Naive thymus-derived CD8-positive, alpha-beta T cell (primary cell): ENCODE measurements at regions not wholly inside any gene's neighbourhood (a gene's known extent, or its start where the extent isn't known, plus 50 kb on each side); places are given as distances from the start of the nearest gene placed in this dataset.
A peak's percentile ranks its signal among the peaks of the same experiment; 100 is the strongest.

Source experiments
- ATAC-seq, 2 donors: fragments of 150-1000 bp; cut with Tn5 transposase in 1 of 2; sonication (Bioruptor Pico), chemical (Tn5 transposase) in 1 of 2; 1 replicate in 1 of 2; 2 replicates in 1 of 2; pipeline ENCODE4 v1.10.0; 2021; ENCODE audit warnings: mild to moderate bottlenecking in 2 of 2, moderate library complexity in 2 of 2
- POLR2A ChIA-PET: fragments of 350-600 bp; sonication (Branson Sonifier 250); formaldehyde crosslinking; loops from one replicate; lab custom pipeline; 2021; ENCODE audit warnings: antibody characterized with exemption; lab: Charles Lee
- DNase-seq, 10 donors: peaks; one replicate each; pipeline versions ENCODE4 v3.0.0 to v3.0.0-alpha.2; 2020 to 2022
- H3K27ac Mint-ChIP-seq, 10 donors: one replicate each; pipeline ENCODE4 v1.8.0; 2020 to 2022; ENCODE audit warnings: mild to moderate bottlenecking in 10 of 10, mixed read lengths in 10 of 10, moderate library complexity in 4 of 10, inconsistent platforms in 1 of 10
- H3K27me3 Mint-ChIP-seq, 5 donors: one replicate each; pipeline ENCODE4 v1.8.0; 2021 to 2022; ENCODE audit warnings: mixed read lengths in 5 of 5
- H3K36me3 Mint-ChIP-seq, 3 donors: one replicate each; pipeline ENCODE4 v1.8.0; 2020 to 2022; ENCODE audit warnings: mixed read lengths in 3 of 3, mild to moderate bottlenecking in 2 of 3, inconsistent platforms in 1 of 3
- H3K4me1 Mint-ChIP-seq, 4 donors: one replicate each; pipeline ENCODE4 v1.8.0; 2021 to 2022; ENCODE audit warnings: mixed read lengths in 4 of 4
- H3K4me3 Mint-ChIP-seq, 10 donors: one replicate each; pipeline ENCODE4 v1.8.0; 2020 to 2022; ENCODE audit warnings: mild to moderate bottlenecking in 10 of 10, mixed read lengths in 10 of 10, moderate library complexity in 6 of 10, inconsistent platforms in 1 of 10
- H3K9me3 Mint-ChIP-seq, 9 donors: one replicate each; pipeline ENCODE4 v1.8.0; 2020 to 2022; ENCODE audit warnings: mixed read lengths in 9 of 9, mild to moderate bottlenecking in 3 of 9, inconsistent platforms in 1 of 9, moderate library complexity in 1 of 9

GRCh38 chrX:146181858-146182257, 364.2 kb downstream of the SLITRK2 start:
- DNase-seq (no peak), ATAC-seq (no peak)
- H3K36me3 Mint-ChIP-seq, result no peaks in the 10 kb centered on the region
- peaks cover 0 to 10% (median 0%) of the 10 kb centered on the region in 9 donors for H3K9me3 Mint-ChIP-seq
- POLR2A ChIA-PET, result no interaction called here
- H3K4me1 Mint-ChIP-seq, result no peaks in the 10 kb centered on the region
- no peaks in the 10 kb centered on the region for H3K27me3 Mint-ChIP-seq
- no peak overlapping the region for H3K4me3 Mint-ChIP-seq
- H3K27ac Mint-ChIP-seq, result no peak overlapping the region

GRCh38 chrX:146186540-146186939, 368.9 kb downstream of the SLITRK2 start:
- Mint-ChIP-seq H3K4me3 (no peak overlapping the region), H3K36me3 (no peaks in the 10 kb centered on the region), H3K9me3 (peaks cover 0 to 10% (median 0%) of the 10 kb centered on the region in 9 donors), H3K27me3 (no peaks in the 10 kb centered on the region), H3K4me1 (no peaks in the 10 kb centered on the region), H3K27ac (no peak overlapping the region)
- no peak for DNase-seq
- POLR2A ChIA-PET, result no interaction called here
- ATAC-seq, result no peak

GRCh38 chrX:146189371-146189770, 371.7 kb downstream of the SLITRK2 start:
- H3K9me3 Mint-ChIP-seq, result peaks cover 0 to 9% (median 0%) of the 10 kb centered on the region in 9 donors
- H3K4me3 Mint-ChIP-seq, result no peak overlapping the region
- H3K36me3 Mint-ChIP-seq, result no peaks in the 10 kb centered on the region
- POLR2A ChIA-PET, result no interaction called here
- H3K27ac Mint-ChIP-seq, result no peak overlapping the region
- H3K4me1 Mint-ChIP-seq, result no peaks in the 10 kb centered on the region
- no peaks in the 10 kb centered on the region for H3K27me3 Mint-ChIP-seq
- no peak for ATAC-seq
- DNase-seq, result no peak

GRCh38 chrX:146208821-146209220, 391.2 kb downstream of the SLITRK2 start:
- ATAC-seq, result no peak
- no peaks in the 10 kb centered on the region for H3K27me3 Mint-ChIP-seq
- POLR2A ChIA-PET, result no interaction called here
- no peak overlapping the region for H3K4me3 Mint-ChIP-seq
- DNase-seq, result no peak
- peaks cover 0 to 11% (median 0%) of the 10 kb centered on the region in 9 donors for H3K9me3 Mint-ChIP-seq
- no peaks in the 10 kb centered on the region for H3K36me3 Mint-ChIP-seq
- no peaks in the 10 kb centered on the region for H3K4me1 Mint-ChIP-seq
- H3K27ac Mint-ChIP-seq, result no peak overlapping the region

GRCh38 chrX:146224442-146224841, 406.8 kb downstream of the SLITRK2 start:
- POLR2A ChIA-PET, result no interaction called here
- H3K9me3 Mint-ChIP-seq, result peaks cover 0 to 22% (median 4%) of the 10 kb centered on the region in 9 donors
- no peak for DNase-seq
- no peaks in the 10 kb centered on the region for H3K4me1 Mint-ChIP-seq
- H3K4me3 Mint-ChIP-seq, result no peak overlapping the region
- ATAC-seq, result no peak
- no peaks in the 10 kb centered on the region for H3K27me3 Mint-ChIP-seq
- peaks cover 0 to 3% (median 0%) of the 10 kb centered on the region in 3 donors for H3K36me3 Mint-ChIP-seq
- H3K27ac Mint-ChIP-seq, result no peak overlapping the region

- peaks cover 0 to 7% (median 0%) of the 10 kb centered on the region in 9 donors for H3K9me3 Mint-ChIP-seq
- no peaks in the 10 kb centered on the region for H3K4me1 Mint-ChIP-seq
- no peaks in the 10 kb centered on the region for H3K27me3 Mint-ChIP-seq
- H3K4me3 Mint-ChIP-seq, result no peak overlapping the region
- H3K36me3 Mint-ChIP-seq, result no peaks in the 10 kb centered on the region
- no peak for ATAC-seq
- DNase-seq, result no peak
- H3K27ac Mint-ChIP-seq, result no peak overlapping the region
- POLR2A ChIA-PET, result no interaction called here
Measured at GRCh38 chrX:146238173-146238572, 420.5 kb downstream of the SLITRK2 start.

GRCh38 chrX:146241902-146242301, 424.3 kb downstream of the SLITRK2 start:
- no peaks in the 10 kb centered on the region for H3K27me3 Mint-ChIP-seq

GRCh38 chrX:146243041-146243440, 425.4 kb downstream of the SLITRK2 start:
- Mint-ChIP-seq H3K4me3 (no peak overlapping the region), H3K36me3 (no peaks in the 10 kb centered on the region), H3K9me3 (peaks cover 0 to 6% (median 0%) of the 10 kb centered on the region in 9 donors), H3K27me3 (no peaks in the 10 kb centered on the region), H3K4me1 (no peaks in the 10 kb centered on the region), H3K27ac (no peak overlapping the region)
- ATAC-seq (no peak), DNase-seq (no peak)
- POLR2A ChIA-PET, result no interaction called here

More at GRCh38 chrX:146241902-146242301, 424.3 kb downstream of the SLITRK2 start:
- H3K4me3 Mint-ChIP-seq, result no peak overlapping the region
- H3K4me1 Mint-ChIP-seq, result no peaks in the 10 kb centered on the region
- POLR2A ChIA-PET, result no interaction called here
- peaks cover 0 to 7% (median 0%) of the 10 kb centered on the region in 9 donors for H3K9me3 Mint-ChIP-seq
- DNase-seq (no peak), ATAC-seq (no peak)
- no peaks in the 10 kb centered on the region for H3K36me3 Mint-ChIP-seq
- no peak overlapping the region for H3K27ac Mint-ChIP-seq

- no peak for DNase-seq
- Mint-ChIP-seq H3K4me1 (no peaks in the 10 kb centered on the region), H3K27ac (no peak overlapping the region), H3K4me3 (no peak overlapping the region), H3K9me3 (peaks cover 0 to 9% (median 0%) of the 10 kb centered on the region in 9 donors), H3K27me3 (no peaks in the 10 kb centered on the region), H3K36me3 (no peaks in the 10 kb centered on the region)
- POLR2A ChIA-PET, result no interaction called here
- ATAC-seq, result no peak
Measured at GRCh38 chrX:146259207-146259606, 441.6 kb downstream of the SLITRK2 start.

- no peak for DNase-seq
- H3K4me3 Mint-ChIP-seq, result no peak overlapping the region
- no peaks in the 10 kb centered on the region for H3K27me3 Mint-ChIP-seq
- no peaks in the 10 kb centered on the region for H3K36me3 Mint-ChIP-seq
- H3K4me1 Mint-ChIP-seq, result no peaks in the 10 kb centered on the region
- peak overlapping the region in 1 of 10 donors; percentile 27 for H3K27ac Mint-ChIP-seq
- no peak for ATAC-seq
- peaks cover 0 to 4% (median 0%) of the 10 kb centered on the region in 9 donors for H3K9me3 Mint-ChIP-seq
- POLR2A ChIA-PET, result no interaction called here
Measured at GRCh38 chrX:146264763-146265375, 447.2 kb downstream of the SLITRK2 start.

GRCh38 chrX:146278381-146278780, 460.8 kb downstream of the SLITRK2 start:
- no peak for ATAC-seq

More at GRCh38 chrX:146278381-146278780, 460.8 kb downstream of the SLITRK2 start:
- H3K4me3 Mint-ChIP-seq, result no peak overlapping the region
- POLR2A ChIA-PET, result no interaction called here
- H3K4me1 Mint-ChIP-seq, result no peaks in the 10 kb centered on the region
- no peak overlapping the region for H3K27ac Mint-ChIP-seq
- peaks cover 0 to 13% (median 3%) of the 10 kb centered on the region in 9 donors for H3K9me3 Mint-ChIP-seq
- no peak for DNase-seq
- H3K27me3 Mint-ChIP-seq, result no peaks in the 10 kb centered on the region
- H3K36me3 Mint-ChIP-seq, result no peaks in the 10 kb centered on the region
